SK-N-SH (cell line): ENCODE measurements at regions not wholly inside any gene's neighbourhood (a gene's known extent, or its start where the extent isn't known, plus 50 kb on each side); places are given as distances from the start of the nearest gene placed in this dataset.

Experiments used
- CTCF ChIA-PET: fragments of 300-600, 350-600 bp; formaldehyde crosslinking; extraction: SDS; loops from one replicate; lab custom pipeline; 2021; lab: Yijun Ruan, JAX
- POLR2A ChIA-PET: fragments of 350-600 bp; sonication (Branson Sonifier 250); formaldehyde crosslinking; extraction: SDS; loops from one replicate; lab custom pipeline; 2020; ENCODE audit warnings: antibody characterized with exemption, inconsistent platforms; lab: Yijun Ruan, JAX
- DNase-seq: peaks from one replicate; pipeline ENCODE4 v3.0.0; 2012
- H2AFZ ChIP-seq: fragments of 200-600 bp; sonication (generic); 2 replicates; pipeline ENCODE4 v1.8.1; 2016; ENCODE audit warnings: antibody characterized with exemption, mild to moderate bottlenecking, low read depth
- H3F3A ChIP-seq: fragments of 200-600 bp; sonication (generic); replicated peaks from 2 replicates; pipeline ENCODE3; 2016; ENCODE audit warnings: antibody characterized with exemption, mild to moderate bottlenecking; ENCODE audit not compliant: insufficient read depth
- H3K27ac ChIP-seq, 2 experiments: fragments of 200-500 bp in 1 of 2; fragments of 200-600 bp in 1 of 2; sonication (Bioruptor generic) in 1 of 2; sonication (generic), shearing (Covaris generic) in 1 of 2; 2 replicates each; pipeline versions ENCODE4 v1.5.1 to v1.6.1; 2014 to 2016; ENCODE audit warnings: low read depth in 2 of 2, inconsistent platforms in 1 of 2, low read length in 1 of 2, mild to moderate bottlenecking in 1 of 2, mixed read lengths in 1 of 2
- H3K27me3 ChIP-seq: fragments of 200-600 bp; sonication (generic), shearing (Covaris generic); 2 replicates; pipeline ENCODE4 v1.6.1; 2016; ENCODE audit warnings: mixed run types; ENCODE audit not compliant: insufficient read depth
- H3K36me3 ChIP-seq, 2 experiments: fragments of 200-500 bp in 1 of 2; fragments of 200-600 bp in 1 of 2; sonication (Bioruptor generic) in 1 of 2; sonication (generic) in 1 of 2; replicated peaks in 1 of 2; 2 replicates each; pipeline versions ENCODE3 to v1.5.1; 2014 to 2016; ENCODE audit warnings: low read length in 1 of 2, mild to moderate bottlenecking in 1 of 2; ENCODE audit not compliant: insufficient read depth in 2 of 2, control insufficient read depth in 1 of 2
- H3K4me1 ChIP-seq, 2 experiments: fragments of 200-500 bp in 1 of 2; fragments of 200-600 bp in 1 of 2; sonication (Bioruptor generic) in 1 of 2; sonication (generic), shearing (Covaris generic) in 1 of 2; 2 replicates each; pipeline versions ENCODE4 v1.5.1 to v1.6.1; 2014 to 2016; ENCODE audit warnings: low read depth in 1 of 2, low read length in 1 of 2, mixed run types in 1 of 2; ENCODE audit not compliant: insufficient read depth in 2 of 2, control insufficient read depth in 1 of 2
- H3K4me2 ChIP-seq: fragments of 200-600 bp; sonication (generic), shearing (Covaris generic); 2 replicates; pipeline ENCODE4 v1.6.1; 2017; ENCODE audit warnings: mixed run types
- H3K4me3 ChIP-seq, 2 experiments: fragments of 200-500 bp in 1 of 2; fragments of 200-600 bp in 1 of 2; sonication (Bioruptor generic) in 1 of 2; sonication (generic), shearing (Covaris generic) in 1 of 2; 2 replicates each; pipeline versions ENCODE4 v1.5.1 to v1.8.1; 2014 to 2016; ENCODE audit warnings: low read depth in 2 of 2, inconsistent platforms in 1 of 2, low read length in 1 of 2, mild to moderate bottlenecking in 1 of 2, mixed read lengths in 1 of 2, moderate library complexity in 1 of 2
- H3K79me2 ChIP-seq: fragments of 200-600 bp; sonication (generic); 2 replicates; pipeline ENCODE4 v1.8.1; 2017; ENCODE audit warnings: mild to moderate bottlenecking; ENCODE audit not compliant: insufficient read depth
- H3K9ac ChIP-seq: fragments of 200-600 bp; sonication (generic); 2 replicates; pipeline ENCODE4 v1.6.1; 2017; ENCODE audit warnings: mixed run types
- H3K9me2 ChIP-seq: fragments of 200-600 bp; sonication (generic); 2 replicates; pipeline ENCODE4 v1.6.1; 2017; ENCODE audit warnings: mixed run types
- H3K9me3 ChIP-seq: fragments of 200-600 bp; sonication (generic); 2 replicates; pipeline ENCODE4 v1.6.1; 2017; ENCODE audit warnings: mixed run types, mild to moderate bottlenecking, moderate library complexity
- H4K20me1 ChIP-seq: fragments of 200-600 bp; sonication (generic); 2 replicates; pipeline ENCODE4 v1.6.1; 2017; ENCODE audit warnings: mild to moderate bottlenecking, mixed run types; ENCODE audit not compliant: insufficient read depth
- CHD2 ChIP-seq: fragments of 150-350 bp; IDR thresholded peaks from 2 replicates; pipeline ENCODE4 v1.6.1; 2018; ENCODE audit warnings: low read length; ENCODE audit not compliant: partially characterized antibody
- FOXJ3 ChIP-seq: sonication (generic); formaldehyde crosslinking; IDR thresholded peaks from 2 replicates; pipeline ENCODE4 v1.5.1; 2020; ENCODE audit warnings: mild to moderate bottlenecking, missing genetic modification reagents
- GABPA ChIP-seq: IDR thresholded peaks from 2 replicates; pipeline ENCODE4 v1.4.0; 2012; ENCODE audit warnings: low read depth, mild to moderate bottlenecking
- JUND ChIP-seq: IDR thresholded peaks from 2 replicates; pipeline ENCODE4 v1.4.0; 2012
- MEF2A ChIP-seq: IDR thresholded peaks from 2 replicates; pipeline ENCODE4 v1.4.0; 2012; ENCODE audit warnings: low read depth, borderline replicate concordance
- MXI1 ChIP-seq: IDR thresholded peaks from 2 replicates; pipeline ENCODE4 v1.6.1; 2012; ENCODE audit warnings: mild to moderate bottlenecking, low read depth, low read length, improper control_type of control experiment
- RAD21 ChIP-seq: IDR thresholded peaks from 2 replicates; pipeline ENCODE4 v1.6.1; 2012; ENCODE audit warnings: mild to moderate bottlenecking, low read length
- RCOR1 ChIP-seq: fragments of 150-350 bp; IDR thresholded peaks from 2 replicates; pipeline ENCODE4 v1.6.1; 2017; ENCODE audit warnings: antibody characterized with exemption, low read length
- REST ChIP-seq: IDR thresholded peaks from 2 replicates; pipeline ENCODE4 v1.6.1; 2012; ENCODE audit warnings: mild to moderate bottlenecking, low read depth, low read length, moderate library complexity
- RFX5 ChIP-seq: IDR thresholded peaks from 2 replicates; pipeline ENCODE4 v1.6.1; 2012; ENCODE audit warnings: mild to moderate bottlenecking, improper control_type of control experiment, low read length
- SMC3 ChIP-seq: IDR thresholded peaks from 2 replicates; pipeline ENCODE4 v1.6.1; 2012; ENCODE audit warnings: low read depth, low read length, improper control_type of control experiment
- TCF12 ChIP-seq: IDR thresholded peaks from 2 replicates; pipeline ENCODE4 v1.4.0; 2012
- YY1 ChIP-seq: IDR thresholded peaks from 2 replicates; pipeline ENCODE4 v1.4.0; 2012; ENCODE audit warnings: low read depth, mild to moderate bottlenecking
- WGBS: methylation state at CpG from one replicate; pipeline ENCODE4 v1.1.6; 2017; ENCODE audit warnings: low lambda C conversion rate; 5-methylcytosine and 5-hydroxymethylcytosine counted together
- TF ChIP-seq, protein P1 (sequence below): fragments of 200-600 bp; sonication (generic); IDR thresholded peaks from 2 replicates; pipeline ENCODE4 v1.6.1; 2017; ENCODE audit warnings: antibody characterized with exemption, mild to moderate bottlenecking, moderate library complexity
- TF ChIP-seq, protein P2 (sequence below): fragments of 150-350 bp; IDR thresholded peaks from 2 replicates; pipeline ENCODE4 v1.6.1; 2016; ENCODE audit warnings: mild to moderate bottlenecking, low read depth, low read length
- TF ChIP-seq, protein P3 (sequence below): IDR thresholded peaks from 2 replicates; pipeline ENCODE4; 2012
- TF ChIP-seq, protein P4 (sequence below): IDR thresholded peaks from 2 replicates; pipeline ENCODE4 v1.4.0; 2012; ENCODE audit warnings: low read depth, borderline replicate concordance

DNA sequence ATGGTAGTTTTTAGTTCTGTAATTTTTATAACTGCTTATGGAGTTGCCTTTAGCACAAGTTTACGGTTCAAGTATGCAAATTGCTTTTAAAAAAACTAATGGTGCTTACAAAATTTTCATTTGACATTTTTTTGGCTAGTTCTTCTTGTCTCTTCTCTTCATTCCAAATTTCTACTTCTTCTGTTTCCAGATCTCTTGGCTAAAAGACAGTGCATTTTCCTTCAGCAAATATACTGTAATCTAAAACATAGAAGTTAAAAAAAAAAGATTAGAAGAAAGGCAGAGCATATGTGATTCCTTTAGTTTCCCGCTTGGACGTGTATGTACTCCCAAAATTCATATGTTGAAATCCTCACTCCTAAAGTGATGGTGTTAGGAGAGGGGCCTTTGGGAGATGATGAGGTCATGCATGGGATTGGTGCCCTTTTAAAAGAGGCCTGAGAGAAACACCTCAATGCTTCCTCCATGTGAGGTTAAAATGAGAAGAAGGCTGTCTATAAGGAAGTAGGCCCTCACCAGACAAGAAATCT is 132.1 kb upstream of the NPY2R start:
- Histone ChIP-seq H2AFZ (no peak overlapping the region), H3K9me3 (no peaks in the 10 kb centered on the region), H4K20me1 (no peaks in the 10 kb centered on the region), H3K9ac (no peak overlapping the region), H3K79me2 (no peaks in the 10 kb centered on the region), H3K27ac (no peak overlapping the region), H3K4me3 (no peak overlapping the region), H3K36me3 (no peaks in the 10 kb centered on the region)
- ChIA-PET POLR2A (no interaction called here), CTCF (no interaction called here)
- DNase-seq: no peak
- TF ChIP-seq SMC3 (no peak), RFX5 (no peak), RCOR1 (no peak), GABPA (no peak), YY1 (no peak), FOXJ3 (CRISPR knock-in tag) (no peak), TCF12 (no peak), CHD2 (no peak), RAD21 (no peak), REST (no peak), JUND (no peak), MEF2A (no peak), MXI1 (no peak)
- TF ChIP-seq, protein P1, sequence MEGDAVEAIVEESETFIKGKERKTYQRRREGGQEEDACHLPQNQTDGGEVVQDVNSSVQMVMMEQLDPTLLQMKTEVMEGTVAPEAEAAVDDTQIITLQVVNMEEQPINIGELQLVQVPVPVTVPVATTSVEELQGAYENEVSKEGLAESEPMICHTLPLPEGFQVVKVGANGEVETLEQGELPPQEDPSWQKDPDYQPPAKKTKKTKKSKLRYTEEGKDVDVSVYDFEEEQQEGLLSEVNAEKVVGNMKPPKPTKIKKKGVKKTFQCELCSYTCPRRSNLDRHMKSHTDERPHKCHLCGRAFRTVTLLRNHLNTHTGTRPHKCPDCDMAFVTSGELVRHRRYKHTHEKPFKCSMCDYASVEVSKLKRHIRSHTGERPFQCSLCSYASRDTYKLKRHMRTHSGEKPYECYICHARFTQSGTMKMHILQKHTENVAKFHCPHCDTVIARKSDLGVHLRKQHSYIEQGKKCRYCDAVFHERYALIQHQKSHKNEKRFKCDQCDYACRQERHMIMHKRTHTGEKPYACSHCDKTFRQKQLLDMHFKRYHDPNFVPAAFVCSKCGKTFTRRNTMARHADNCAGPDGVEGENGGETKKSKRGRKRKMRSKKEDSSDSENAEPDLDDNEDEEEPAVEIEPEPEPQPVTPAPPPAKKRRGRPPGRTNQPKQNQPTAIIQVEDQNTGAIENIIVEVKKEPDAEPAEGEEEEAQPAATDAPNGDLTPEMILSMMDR: no peak
- TF ChIP-seq, protein P2, sequence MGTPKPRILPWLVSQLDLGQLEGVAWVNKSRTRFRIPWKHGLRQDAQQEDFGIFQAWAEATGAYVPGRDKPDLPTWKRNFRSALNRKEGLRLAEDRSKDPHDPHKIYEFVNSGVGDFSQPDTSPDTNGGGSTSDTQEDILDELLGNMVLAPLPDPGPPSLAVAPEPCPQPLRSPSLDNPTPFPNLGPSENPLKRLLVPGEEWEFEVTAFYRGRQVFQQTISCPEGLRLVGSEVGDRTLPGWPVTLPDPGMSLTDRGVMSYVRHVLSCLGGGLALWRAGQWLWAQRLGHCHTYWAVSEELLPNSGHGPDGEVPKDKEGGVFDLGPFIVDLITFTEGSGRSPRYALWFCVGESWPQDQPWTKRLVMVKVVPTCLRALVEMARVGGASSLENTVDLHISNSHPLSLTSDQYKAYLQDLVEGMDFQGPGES: no peak
- TF ChIP-seq, protein P3, sequence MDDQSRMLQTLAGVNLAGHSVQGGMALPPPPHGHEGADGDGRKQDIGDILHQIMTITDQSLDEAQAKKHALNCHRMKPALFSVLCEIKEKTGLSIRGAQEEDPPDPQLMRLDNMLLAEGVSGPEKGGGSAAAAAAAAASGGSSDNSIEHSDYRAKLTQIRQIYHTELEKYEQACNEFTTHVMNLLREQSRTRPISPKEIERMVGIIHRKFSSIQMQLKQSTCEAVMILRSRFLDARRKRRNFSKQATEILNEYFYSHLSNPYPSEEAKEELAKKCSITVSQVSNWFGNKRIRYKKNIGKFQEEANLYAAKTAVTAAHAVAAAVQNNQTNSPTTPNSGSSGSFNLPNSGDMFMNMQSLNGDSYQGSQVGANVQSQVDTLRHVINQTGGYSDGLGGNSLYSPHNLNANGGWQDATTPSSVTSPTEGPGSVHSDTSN: no peak
- TF ChIP-seq, protein P4, sequence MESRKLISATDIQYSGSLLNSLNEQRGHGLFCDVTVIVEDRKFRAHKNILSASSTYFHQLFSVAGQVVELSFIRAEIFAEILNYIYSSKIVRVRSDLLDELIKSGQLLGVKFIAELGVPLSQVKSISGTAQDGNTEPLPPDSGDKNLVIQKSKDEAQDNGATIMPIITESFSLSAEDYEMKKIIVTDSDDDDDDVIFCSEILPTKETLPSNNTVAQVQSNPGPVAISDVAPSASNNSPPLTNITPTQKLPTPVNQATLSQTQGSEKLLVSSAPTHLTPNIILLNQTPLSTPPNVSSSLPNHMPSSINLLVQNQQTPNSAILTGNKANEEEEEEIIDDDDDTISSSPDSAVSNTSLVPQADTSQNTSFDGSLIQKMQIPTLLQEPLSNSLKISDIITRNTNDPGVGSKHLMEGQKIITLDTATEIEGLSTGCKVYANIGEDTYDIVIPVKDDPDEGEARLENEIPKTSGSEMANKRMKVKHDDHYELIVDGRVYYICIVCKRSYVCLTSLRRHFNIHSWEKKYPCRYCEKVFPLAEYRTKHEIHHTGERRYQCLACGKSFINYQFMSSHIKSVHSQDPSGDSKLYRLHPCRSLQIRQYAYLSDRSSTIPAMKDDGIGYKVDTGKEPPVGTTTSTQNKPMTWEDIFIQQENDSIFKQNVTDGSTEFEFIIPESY: no peak
- TF ChIP-seq, all 33 proteins: peak for 0
- WGBS: 68% methylated on average over 3 of the region's 3 CpGs
- Histone ChIP-seq H3K9me2 (no peaks in the 10 kb centered on the region), H3F3A (peaks cover 3% of the 10 kb centered on the region), H3K4me1 (peaks cover 0 to 9% of the 10 kb centered on the region in 2 experiments; a peak in 2 of 4 replicates), H3K27me3 (no peaks in the 10 kb centered on the region), H3K4me2 (no peak overlapping the region)
